ENCODE measurements at regions not wholly inside any gene's neighbourhood (a gene's known extent, or its start where the extent isn't known, plus 50 kb on each side); places are given as distances from the start of the nearest gene placed in this dataset.

- no peak for TF ChIP-seq CTCF (IDR thresholded peaks at IDR 0.05; ENCODE audit: low read depth, low read length)
- Histone ChIP-seq H3K27me3 (ENCODE audit: control insufficient read depth, insufficient read depth, low read length) (peaks cover 21% of the 10 kb centered on the region), H3K27ac (ENCODE audit: low read depth, low read length) (no peak overlapping the region), H3K4me3 (ENCODE audit: low read depth, low read length) (no peak overlapping the region), H3K9me3 (ENCODE audit: control insufficient read depth, insufficient read depth, low read length) (peaks cover 7% of the 10 kb centered on the region; the same call in 1 of the 2 replicates)
- CTCF ChIA-PET, result no interaction called here
- POLR2A ChIA-PET, result no interaction called here
- no peak for DNase-seq (ENCODE audit: low read depth, low spot score)
Observed at GRCh38 chr4:1554246-1554875, 129.8 kb downstream of the FAM53A start.

GRCh38 chr4:1553365-1553764 lies 130.7 kb downstream of the FAM53A start:
- Histone ChIP-seq H3K27me3 (ENCODE audit: control insufficient read depth, insufficient read depth, low read length) (peaks cover 21% of the 10 kb centered on the region), H3K9me3 (ENCODE audit: control insufficient read depth, insufficient read depth, low read length) (peaks cover 7% of the 10 kb centered on the region; the same call in 1 of the 2 replicates), H3K27ac (ENCODE audit: low read depth, low read length) (no peak overlapping the region), H3K4me3 (ENCODE audit: low read depth, low read length) (no peak overlapping the region)
- DNase-seq (ENCODE audit: low read depth, low spot score), result no peak
- POLR2A ChIA-PET, result no interaction called here
- TF ChIP-seq CTCF (IDR thresholded peaks at IDR 0.05; ENCODE audit: low read depth, low read length), result no peak
- CTCF ChIA-PET, result no interaction called here

- POLR2A ChIA-PET, result no interaction called here
- no peak overlapping the region for H3K4me3 ChIP-seq (ENCODE audit: low read depth, low read length)
- CTCF ChIA-PET, result no interaction called here
- no peak for TF ChIP-seq CTCF (IDR thresholded peaks at IDR 0.05; ENCODE audit: low read depth, low read length)
- peaks cover 23% of the 10 kb centered on the region for H3K27me3 ChIP-seq (ENCODE audit: control insufficient read depth, insufficient read depth, low read length)
- DNase-seq (ENCODE audit: low read depth, low spot score), result no peak
- H3K27ac ChIP-seq (ENCODE audit: low read depth, low read length), result no peak overlapping the region
- H3K9me3 ChIP-seq (ENCODE audit: control insufficient read depth, insufficient read depth, low read length), result peaks cover 7% of the 10 kb centered on the region; the same call in 1 of the 2 replicates
Observed at GRCh38 chr4:1552451-1552850, 131.7 kb downstream of the FAM53A start.

DNA sequence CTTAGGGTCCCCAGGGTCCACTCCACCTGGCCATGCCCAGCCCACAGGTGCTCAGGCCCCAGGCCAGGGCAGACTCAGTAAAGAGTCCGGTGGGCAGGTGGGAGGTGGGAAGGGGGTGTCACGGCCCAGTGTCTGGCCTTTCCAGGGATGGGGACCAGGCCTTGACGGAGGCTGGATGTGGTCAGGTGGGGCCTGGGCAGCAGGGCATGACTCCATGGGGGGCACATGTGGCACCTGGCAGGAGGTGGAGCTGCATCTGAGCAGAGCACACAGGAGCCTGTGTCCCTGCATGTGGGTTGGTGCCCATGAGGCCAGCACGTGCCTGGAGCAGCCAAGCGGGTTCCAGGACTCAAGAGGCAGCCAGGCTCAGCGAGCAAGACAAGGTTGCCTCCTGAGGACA lies 132.9 kb downstream of the FAM53A start:
- CTCF ChIA-PET, result no interaction called here
- POLR2A ChIA-PET, result no interaction called here
- no peak for TF ChIP-seq CTCF (IDR thresholded peaks at IDR 0.05; ENCODE audit: low read depth, low read length)
- Histone ChIP-seq H3K4me3 (ENCODE audit: low read depth, low read length) (no peak overlapping the region), H3K27me3 (ENCODE audit: control insufficient read depth, insufficient read depth, low read length) (peaks cover 18% of the 10 kb centered on the region), H3K27ac (ENCODE audit: low read depth, low read length) (no peak overlapping the region), H3K9me3 (ENCODE audit: control insufficient read depth, insufficient read depth, low read length) (peaks cover 7% of the 10 kb centered on the region; the same call in 1 of the 2 replicates)
- DNase-seq (ENCODE audit: low read depth, low spot score), result no peak

- TF ChIP-seq CTCF (IDR thresholded peaks at IDR 0.05; ENCODE audit: low read depth, low read length), result no peak
- POLR2A ChIA-PET, result no interaction called here
- H3K27ac ChIP-seq (ENCODE audit: low read depth, low read length), result no peak overlapping the region
- CTCF ChIA-PET, result no interaction called here
- H3K4me3 ChIP-seq (ENCODE audit: low read depth, low read length), result no peak overlapping the region
- peaks cover 4% of the 10 kb centered on the region; the same call in 1 of the 2 replicates for H3K9me3 ChIP-seq (ENCODE audit: control insufficient read depth, insufficient read depth, low read length)
- peaks cover 17% of the 10 kb centered on the region for H3K27me3 ChIP-seq (ENCODE audit: control insufficient read depth, insufficient read depth, low read length)
- DNase-seq (ENCODE audit: low read depth, low spot score), result no peak
Observed at GRCh38 chr4:1550122-1551070, 133.7 kb downstream of the FAM53A start.

Measured in AG04450 (cell line).